ENCODE measurements at regions not wholly inside any gene's neighbourhood (a gene's known extent, or its start where the extent isn't known, plus 50 kb on each side); places are given as distances from the start of the nearest gene placed in this dataset.

DNA sequence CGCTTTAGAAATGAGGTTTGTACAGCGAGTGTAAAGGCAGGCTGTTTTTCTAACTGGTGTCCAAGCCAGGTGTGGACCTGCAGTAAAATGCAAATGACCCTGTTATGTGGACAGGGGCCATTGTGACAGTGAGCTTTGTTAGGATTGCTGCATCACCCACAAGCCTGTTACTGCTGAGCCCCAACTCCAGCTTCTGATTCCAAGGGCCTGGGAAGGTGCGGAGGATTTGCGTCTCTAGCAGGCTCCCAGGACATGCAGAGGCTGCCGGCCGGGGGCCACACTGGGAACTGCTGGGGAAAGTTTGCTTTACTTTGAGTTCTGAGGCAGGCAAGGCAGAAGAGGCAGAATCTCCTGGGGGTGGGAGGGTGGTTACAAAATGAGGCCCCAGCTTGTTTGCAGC, 164.1 kb downstream of the GLI2 start:
- no peak for TF ChIP-seq GATA2 (IDR thresholded peaks at IDR 0.05; ENCODE audit: low read depth, low read length)
- no peak for TF ChIP-seq GATA3 (IDR thresholded peaks at IDR 0.05; ENCODE audit: low read depth, low read length)

DNA sequence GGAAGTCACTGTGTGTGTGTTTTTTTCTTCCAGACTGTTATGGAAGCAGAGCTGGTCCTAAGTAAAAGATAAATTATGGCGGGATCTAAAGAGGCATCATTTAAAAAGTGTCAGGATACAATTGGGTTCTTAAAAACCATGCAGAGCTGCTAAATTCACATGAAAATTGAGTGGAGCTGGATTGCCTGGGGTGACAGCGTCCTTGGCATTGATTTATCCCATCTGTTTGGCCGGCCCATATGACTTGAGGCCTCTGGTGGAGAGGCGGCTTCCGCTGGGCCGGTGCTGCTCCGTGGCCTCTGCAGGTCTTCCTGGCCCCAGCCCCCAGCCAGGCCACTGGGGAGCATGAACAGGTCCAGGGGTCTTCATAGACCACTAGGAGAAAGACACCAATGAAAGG, 165.5 kb downstream of the GLI2 start:
- TF ChIP-seq GATA3 (IDR thresholded peaks at IDR 0.05; ENCODE audit: low read depth, low read length) (peak; percentile 2), GATA2 (IDR thresholded peaks at IDR 0.05; ENCODE audit: low read depth, low read length) (peak; percentile 52)

DNA sequence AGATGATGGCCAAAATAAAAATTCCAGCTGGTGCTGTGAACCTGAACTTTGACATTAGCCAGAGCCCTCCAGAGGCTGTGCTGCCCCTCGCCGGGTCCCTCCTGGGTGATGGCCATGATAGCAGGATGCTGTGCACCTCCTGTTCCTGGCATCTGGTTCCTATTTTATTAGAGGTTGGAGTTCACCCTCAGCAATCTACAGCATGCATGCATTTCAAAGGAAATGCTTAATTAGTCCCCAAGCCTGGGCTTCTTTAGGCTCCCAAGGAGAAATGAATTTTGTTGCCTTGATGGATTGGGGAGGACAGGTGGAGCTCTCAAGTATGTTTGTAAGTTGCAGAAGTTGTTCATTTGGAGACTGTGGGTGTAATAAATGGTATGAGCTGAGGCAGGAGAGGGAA, 166.9 kb downstream of the GLI2 start:
- no peak; the same call in 1 of the 2 replicates for TF ChIP-seq GATA3 (IDR thresholded peaks at IDR 0.05; ENCODE audit: low read depth, low read length)
- TF ChIP-seq GATA2 (IDR thresholded peaks at IDR 0.05; ENCODE audit: low read depth, low read length): peak; percentile 97

DNA sequence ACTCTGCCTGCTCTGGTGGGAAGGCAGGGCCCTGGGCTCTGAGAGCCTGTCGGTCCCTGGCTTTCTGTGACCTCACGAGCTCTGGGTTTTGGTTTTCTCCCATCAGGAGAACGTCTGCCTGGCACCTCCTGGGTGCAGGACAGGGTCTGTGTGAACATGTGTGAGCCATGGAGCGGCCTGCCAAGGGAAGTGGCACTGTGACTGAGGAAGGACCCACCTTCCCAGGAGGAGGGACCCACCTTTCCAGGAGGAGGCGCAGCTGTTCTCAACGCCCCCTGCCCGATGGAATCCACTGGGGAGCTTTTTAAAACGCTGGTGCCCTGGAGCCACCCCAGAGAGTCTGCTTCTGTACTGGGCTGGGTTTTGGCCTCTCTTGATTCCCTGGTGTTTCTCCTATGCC, 168.7 kb downstream of the GLI2 start:
- TF ChIP-seq GATA3 (IDR thresholded peaks at IDR 0.05; ENCODE audit: low read depth, low read length) (no peak), GATA2 (IDR thresholded peaks at IDR 0.05; ENCODE audit: low read depth, low read length) (no peak)

DNA sequence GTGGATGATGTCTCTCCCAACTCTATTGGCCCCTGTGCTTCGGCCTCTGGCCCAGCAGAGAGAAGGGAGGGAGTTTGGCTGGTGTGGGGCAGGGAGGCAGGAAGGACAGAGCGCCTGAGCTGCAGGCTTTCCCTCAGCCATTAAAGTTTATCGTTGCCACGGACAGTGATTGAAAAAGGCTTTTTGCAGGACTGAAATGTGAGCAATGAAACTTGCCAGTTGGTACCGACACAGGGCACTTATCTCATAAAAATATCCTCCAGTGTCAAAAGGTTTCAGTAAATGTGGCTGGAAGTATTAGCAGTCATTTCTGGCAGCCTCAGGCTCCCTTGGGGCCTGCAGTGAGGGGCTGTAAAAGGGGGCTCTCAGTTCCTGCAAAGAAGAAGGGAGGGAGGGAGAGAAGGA, 169.2 kb downstream of the GLI2 start:
- TF ChIP-seq GATA2 (IDR thresholded peaks at IDR 0.05; ENCODE audit: low read depth, low read length): no peak
- no peak for TF ChIP-seq GATA3 (IDR thresholded peaks at IDR 0.05; ENCODE audit: low read depth, low read length)

DNA sequence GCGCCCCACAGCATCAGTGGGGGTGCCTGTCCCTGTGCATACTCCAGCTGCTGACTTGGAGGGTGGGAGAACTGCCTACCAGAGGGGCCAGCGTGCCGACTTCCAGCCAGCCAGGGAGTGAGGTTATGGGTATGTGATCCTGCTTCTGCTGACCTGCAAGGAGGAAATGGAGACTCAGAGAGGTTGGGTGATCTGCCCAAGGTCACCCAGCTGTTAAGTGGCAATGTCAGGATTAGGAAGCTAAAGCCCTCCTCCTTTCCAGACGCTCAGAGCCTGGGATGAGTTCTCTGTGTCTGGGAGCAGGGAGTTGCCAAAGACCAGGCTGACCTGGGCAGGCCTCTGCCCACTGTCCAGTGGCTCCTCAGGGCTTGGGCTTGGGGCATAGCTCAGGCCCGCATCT, 169.6 kb downstream of the GLI2 start:
- no peak for TF ChIP-seq GATA2 (IDR thresholded peaks at IDR 0.05; ENCODE audit: low read depth, low read length)
- no peak for TF ChIP-seq GATA3 (IDR thresholded peaks at IDR 0.05; ENCODE audit: low read depth, low read length)

DNA sequence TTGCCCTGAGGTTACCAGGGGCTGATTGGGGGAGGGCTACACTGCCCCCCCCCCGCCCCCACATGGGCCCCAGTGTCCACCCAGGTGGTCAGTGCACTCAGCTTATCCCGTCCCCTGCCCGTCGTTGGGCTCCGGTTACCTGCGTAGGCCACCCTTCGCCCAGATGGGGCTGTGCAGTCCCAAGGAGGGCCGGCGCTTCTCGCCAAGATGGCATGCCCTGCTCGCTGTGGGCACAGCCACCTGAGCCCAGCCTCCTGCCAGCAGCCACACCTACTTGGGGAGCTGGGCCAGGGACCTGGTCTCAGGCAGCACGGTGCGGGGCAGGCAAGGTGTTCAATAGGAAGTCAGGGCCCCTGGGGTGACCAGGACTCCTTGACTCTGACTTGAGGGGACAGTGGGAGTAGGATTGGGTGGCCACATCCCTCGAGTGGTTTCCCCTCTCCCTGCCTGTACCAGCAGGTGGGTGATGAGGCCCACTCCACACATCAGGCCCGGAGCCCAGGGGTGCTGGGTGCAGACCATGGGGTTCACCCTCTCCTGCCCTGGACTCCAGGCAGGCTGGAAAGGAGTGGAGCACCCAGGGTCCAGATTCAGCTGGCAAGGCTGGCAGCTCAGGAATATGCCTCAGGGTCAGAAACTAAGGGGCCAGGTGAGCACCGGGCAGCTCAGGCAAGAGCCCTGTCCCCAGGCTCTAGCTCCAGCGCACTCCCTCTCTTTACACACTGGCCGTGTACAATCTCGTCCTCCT, 170.3 kb downstream of the GLI2 start:
- no peak for TF ChIP-seq GATA2 (IDR thresholded peaks at IDR 0.05; ENCODE audit: low read depth, low read length)
- TF ChIP-seq GATA3 (IDR thresholded peaks at IDR 0.05; ENCODE audit: low read depth, low read length): no peak

DNA sequence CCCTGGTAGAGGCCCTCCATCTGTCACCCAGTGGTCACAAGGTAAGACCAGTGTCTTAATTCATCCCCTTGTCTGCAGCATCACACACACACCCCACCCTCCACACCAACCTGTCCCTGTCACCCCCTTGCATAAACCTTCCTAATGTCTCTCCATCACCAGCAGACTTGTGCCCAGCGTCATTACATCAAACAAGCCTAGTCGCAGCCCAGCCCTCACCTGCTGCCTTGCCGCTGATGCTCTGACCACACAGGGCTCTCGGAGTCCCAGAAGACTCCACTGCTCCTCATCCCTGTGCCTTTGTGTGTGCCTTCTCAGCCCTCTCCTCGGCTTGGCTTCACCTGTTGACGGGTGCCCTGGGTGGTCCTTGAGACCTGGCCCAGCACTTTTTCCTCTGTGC, 171.2 kb downstream of the GLI2 start:
- TF ChIP-seq GATA3 (IDR thresholded peaks at IDR 0.05; ENCODE audit: low read depth, low read length): no peak
- TF ChIP-seq GATA2 (IDR thresholded peaks at IDR 0.05; ENCODE audit: low read depth, low read length): no peak

DNA sequence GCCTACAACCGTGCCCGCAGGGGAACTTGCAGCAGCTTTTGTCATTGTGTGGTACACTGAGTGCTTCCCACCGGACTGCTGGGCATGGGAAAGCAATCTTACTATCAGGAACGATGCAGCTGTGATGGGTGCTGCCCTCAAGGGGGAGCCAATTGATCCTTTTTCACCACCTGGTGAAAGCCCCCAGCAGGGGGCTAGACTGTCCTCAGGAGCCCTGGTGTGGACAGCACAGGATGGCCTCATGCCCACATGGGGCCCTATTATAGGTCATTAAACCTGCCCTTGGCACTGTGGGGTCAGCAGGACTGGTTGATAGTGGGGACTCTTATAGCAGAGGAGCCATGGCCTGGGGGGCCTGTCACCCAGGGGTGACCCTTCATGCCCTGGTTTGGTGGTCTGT, 172.2 kb downstream of the GLI2 start:
- TF ChIP-seq GATA2 (IDR thresholded peaks at IDR 0.05; ENCODE audit: low read depth, low read length) (no peak), GATA3 (IDR thresholded peaks at IDR 0.05; ENCODE audit: low read depth, low read length) (no peak)

DNA sequence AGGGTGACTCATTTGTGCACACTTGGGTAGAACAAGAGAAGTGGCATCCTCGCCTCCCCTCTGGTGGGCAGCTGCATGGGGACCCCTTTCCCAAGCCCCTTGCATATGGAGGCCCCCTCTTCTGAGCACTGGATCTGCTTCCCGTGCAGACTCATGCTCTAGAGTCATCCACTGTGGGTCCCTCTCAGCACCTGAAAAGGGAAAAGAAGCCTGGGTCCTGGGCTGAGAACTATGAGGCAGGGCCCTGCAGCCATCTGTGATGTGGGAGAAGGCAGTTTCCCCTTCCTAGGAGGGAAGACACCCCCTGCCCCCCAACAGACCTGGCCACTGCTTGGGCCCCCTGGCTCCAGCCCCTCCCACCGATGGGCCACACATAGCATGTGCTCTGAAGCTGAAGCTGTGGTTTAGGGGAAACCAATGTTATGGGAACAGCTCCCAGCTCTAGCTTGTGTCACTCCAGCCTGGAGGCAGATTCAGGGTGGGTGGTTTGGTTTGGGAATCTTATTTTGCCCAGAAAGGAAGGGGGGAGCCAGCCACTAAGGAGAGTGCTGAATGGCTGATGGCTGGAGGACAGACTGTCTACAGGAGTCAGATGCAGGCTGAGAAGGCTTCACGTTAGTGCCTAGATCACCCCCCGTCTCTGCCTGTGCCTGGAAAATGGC, 172.8 kb downstream of the GLI2 start:
- TF ChIP-seq GATA2 (IDR thresholded peaks at IDR 0.05; ENCODE audit: low read depth, low read length): no peak
- no peak for TF ChIP-seq GATA3 (IDR thresholded peaks at IDR 0.05; ENCODE audit: low read depth, low read length)

DNA sequence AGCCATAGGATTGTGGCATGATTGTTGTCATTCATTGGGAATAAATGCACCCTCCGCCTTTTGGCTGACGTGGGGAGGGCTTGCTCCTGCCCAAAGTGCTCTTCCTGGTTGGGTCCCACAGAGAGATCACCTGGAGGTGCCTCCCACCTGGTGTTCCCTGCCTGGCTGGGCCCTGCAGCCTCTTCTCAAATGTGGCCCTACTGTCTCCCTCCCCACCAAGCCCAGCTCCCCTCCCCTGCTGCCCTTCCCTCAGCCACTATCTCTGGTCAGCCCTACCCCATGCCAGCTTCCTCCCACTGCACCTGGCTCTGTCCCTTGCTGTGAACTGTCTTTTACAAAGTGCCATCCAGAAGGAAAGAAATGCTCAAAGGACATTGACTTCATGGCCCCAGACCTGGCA, 173.4 kb downstream of the GLI2 start:
- TF ChIP-seq GATA3 (IDR thresholded peaks at IDR 0.05; ENCODE audit: low read depth, low read length) (no peak), GATA2 (IDR thresholded peaks at IDR 0.05; ENCODE audit: low read depth, low read length) (no peak)

DNA sequence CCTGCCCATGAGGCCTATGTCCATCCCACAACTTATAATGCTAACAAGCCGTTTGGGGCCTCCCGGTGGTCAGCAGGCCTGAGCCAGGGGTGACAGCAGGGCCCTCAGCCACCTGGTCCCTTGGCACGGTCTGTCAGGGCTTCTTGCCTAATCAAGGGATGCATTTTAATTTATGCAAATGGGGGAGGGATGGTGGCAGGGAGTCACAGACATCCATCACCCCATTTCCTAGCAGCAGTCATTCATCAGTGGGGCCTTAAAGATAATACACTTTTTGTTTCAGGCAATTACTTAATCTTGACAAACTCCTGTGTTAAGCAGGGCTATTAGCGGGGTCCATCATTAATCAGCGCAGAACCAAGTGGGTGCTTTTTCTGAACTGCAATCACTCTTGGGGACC, 174.5 kb downstream of the GLI2 start:
- TF ChIP-seq GATA3 (IDR thresholded peaks at IDR 0.05; ENCODE audit: low read depth, low read length): no peak
- no peak for TF ChIP-seq GATA2 (IDR thresholded peaks at IDR 0.05; ENCODE audit: low read depth, low read length)

DNA sequence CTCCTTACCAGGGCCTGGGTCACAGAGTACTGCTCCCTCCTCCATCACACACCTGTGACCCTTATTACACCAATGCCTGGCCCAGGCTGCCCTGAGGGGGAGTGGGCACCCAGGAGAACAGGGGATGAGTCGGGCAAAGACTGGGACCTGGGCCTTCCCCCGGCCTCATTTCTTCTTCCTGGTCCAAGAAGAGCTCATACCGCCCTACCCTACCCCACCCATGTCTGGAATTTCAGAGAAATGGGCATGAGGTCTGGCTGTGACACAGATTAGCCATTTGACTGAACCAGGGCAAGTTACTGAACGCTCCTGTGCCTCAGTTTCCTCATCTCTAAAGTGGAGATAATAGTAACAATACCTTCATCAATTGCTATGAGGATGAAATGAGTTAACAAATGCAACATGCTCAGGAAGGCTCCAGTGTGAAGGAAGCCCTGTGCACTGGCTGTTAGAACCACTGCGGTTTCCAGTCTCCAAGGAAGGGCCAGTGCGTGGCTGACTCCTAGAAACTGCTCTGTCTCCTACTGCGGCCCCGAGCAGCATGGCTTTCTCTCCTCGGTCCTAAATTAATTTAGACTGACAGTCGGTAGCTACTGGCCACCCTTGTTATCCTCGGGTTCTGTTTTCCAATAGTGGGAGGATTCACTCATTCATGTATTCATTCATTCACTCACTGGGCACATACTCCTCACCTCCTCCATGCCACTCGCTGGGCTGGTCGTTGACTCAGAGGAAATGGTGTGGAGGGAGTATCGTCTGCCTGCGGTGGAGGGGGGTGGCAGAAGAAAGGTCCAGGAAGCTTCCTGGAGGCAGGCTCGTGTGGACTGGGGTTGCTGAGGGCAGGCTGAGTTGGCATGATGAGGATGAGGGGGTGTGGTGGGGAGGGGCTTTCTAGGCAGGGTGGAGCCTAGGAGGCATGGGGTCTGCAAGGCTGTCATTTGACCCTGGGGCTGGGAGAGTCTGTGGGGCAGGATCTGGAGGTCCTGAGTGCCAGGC, 175.6 kb downstream of the GLI2 start:
- TF ChIP-seq GATA3 (IDR thresholded peaks at IDR 0.05; ENCODE audit: low read depth, low read length): no peak
- no peak for TF ChIP-seq GATA2 (IDR thresholded peaks at IDR 0.05; ENCODE audit: low read depth, low read length)

Measured in SH-SY5Y (cell line).